Hepatocyte (in vitro differentiated cells): ENCODE measurements at regions not wholly inside any gene's neighbourhood (a gene's known extent, or its start where the extent isn't known, plus 50 kb on each side); places are given as distances from the start of the nearest gene placed in this dataset.

Source experiments
- DNase-seq: peaks from one replicate; pipeline ENCODE4 v3.0.0-alpha.2; 2016; ENCODE audit warnings: low spot score
- H2AFZ ChIP-seq: fragments of 200-600 bp; sonication (generic); 2 replicates; pipeline ENCODE4 v1.6.0; 2016; ENCODE audit warnings: antibody characterized with exemption, mild to moderate bottlenecking
- H3K27ac ChIP-seq: fragments of 200-600 bp; sonication (generic); 2 replicates; pipeline ENCODE4 v1.5.1; 2016; ENCODE audit warnings: mild to moderate bottlenecking
- H3K27me3 ChIP-seq: fragments of 200-600 bp; sonication (generic); 2 replicates; pipeline ENCODE4 v1.6.1; 2016
- H3K36me3 ChIP-seq: fragments of 200-600 bp; sonication (generic); replicated peaks from 2 replicates; pipeline ENCODE4 v1.5.1; 2016; ENCODE audit warnings: low read depth; ENCODE audit not compliant: insufficient read depth
- H3K4me1 ChIP-seq: fragments of 200-600 bp; sonication (generic); 2 replicates; pipeline ENCODE4 v1.5.1; 2016; ENCODE audit warnings: mild to moderate bottlenecking, moderate library complexity; ENCODE audit not compliant: insufficient read depth
- H3K4me2 ChIP-seq: fragments of 200-600 bp; sonication (generic); 2 replicates; pipeline ENCODE4 v1.6.0; 2016
- H3K4me3 ChIP-seq: fragments of 200-600 bp; sonication (generic); 2 replicates; pipeline ENCODE4 v1.5.1; 2016; ENCODE audit warnings: mild to moderate bottlenecking
- H3K79me2 ChIP-seq: fragments of 200-600 bp; sonication (generic); 2 replicates; pipeline ENCODE4 v1.6.0; 2017; ENCODE audit warnings: mild to moderate bottlenecking
- H3K9me2 ChIP-seq: fragments of 200-600 bp; sonication (generic); replicated peaks from 2 replicates; pipeline ENCODE4 v1.6.0; 2017; ENCODE audit warnings: mild to moderate bottlenecking; ENCODE audit not compliant: insufficient read depth
- H3K9me3 ChIP-seq: fragments of 200-600 bp; sonication (generic); 2 replicates; pipeline ENCODE4 v1.5.1; 2016; ENCODE audit warnings: low read depth, mild to moderate bottlenecking
- H4K20me1 ChIP-seq: fragments of 200-600 bp; sonication (generic); 2 replicates; pipeline ENCODE4 v1.6.0; 2016; ENCODE audit warnings: mild to moderate bottlenecking; ENCODE audit not compliant: insufficient read depth, poor library complexity, severe bottlenecking
- EZH2 ChIP-seq: fragments of 200-600 bp; sonication (generic); IDR thresholded peaks from 2 replicates; pipeline ENCODE4 v1.6.1; 2016; ENCODE audit warnings: antibody characterized with exemption, mild to moderate bottlenecking, borderline replicate concordance
- EZH2phosphoT487 ChIP-seq: fragments of 200-600 bp; sonication (generic); IDR thresholded peaks from one replicate; pipeline ENCODE4 v1.6.1; 2018; ENCODE audit warnings: antibody characterized with exemption, mild to moderate bottlenecking, low read depth, moderate library complexity; ENCODE audit not compliant: unreplicated experiment, severe bottlenecking
- WGBS: methylation state at CpG from one replicate; pipeline ENCODE4 v1.1.6; 2016; ENCODE audit warnings: low lambda C conversion rate; ENCODE audit errors: missing lambda C conversion rate; 5-methylcytosine and 5-hydroxymethylcytosine counted together
- TF ChIP-seq, protein P1 (sequence below): fragments of 200-600 bp; sonication (generic); IDR thresholded peaks from 2 replicates; pipeline ENCODE4 v1.5.1; 2016; ENCODE audit warnings: antibody characterized with exemption, mild to moderate bottlenecking; ENCODE audit not compliant: poor library complexity

GRCh38 chr5:39822020-39822419, 397.2 kb upstream of the DAB2 start:
- 100% methylated on average over 1 of the region's 1 CpG for WGBS
- Histone ChIP-seq H3K27me3 (no peaks in the 10 kb centered on the region), H3K9me3 (no peaks in the 10 kb centered on the region), H2AFZ (no peak overlapping the region), H4K20me1 (no peaks in the 10 kb centered on the region), H3K27ac (no peak overlapping the region), H3K4me2 (no peak overlapping the region), H3K79me2 (no peaks in the 10 kb centered on the region), H3K4me1 (no peaks in the 10 kb centered on the region), H3K36me3 (no peaks in the 10 kb centered on the region), H3K9me2 (no peaks in the 10 kb centered on the region), H3K4me3 (no peak overlapping the region)
- TF ChIP-seq EZH2 (no peak), EZH2phosphoT487 (no peak)
- TF ChIP-seq, protein P1, sequence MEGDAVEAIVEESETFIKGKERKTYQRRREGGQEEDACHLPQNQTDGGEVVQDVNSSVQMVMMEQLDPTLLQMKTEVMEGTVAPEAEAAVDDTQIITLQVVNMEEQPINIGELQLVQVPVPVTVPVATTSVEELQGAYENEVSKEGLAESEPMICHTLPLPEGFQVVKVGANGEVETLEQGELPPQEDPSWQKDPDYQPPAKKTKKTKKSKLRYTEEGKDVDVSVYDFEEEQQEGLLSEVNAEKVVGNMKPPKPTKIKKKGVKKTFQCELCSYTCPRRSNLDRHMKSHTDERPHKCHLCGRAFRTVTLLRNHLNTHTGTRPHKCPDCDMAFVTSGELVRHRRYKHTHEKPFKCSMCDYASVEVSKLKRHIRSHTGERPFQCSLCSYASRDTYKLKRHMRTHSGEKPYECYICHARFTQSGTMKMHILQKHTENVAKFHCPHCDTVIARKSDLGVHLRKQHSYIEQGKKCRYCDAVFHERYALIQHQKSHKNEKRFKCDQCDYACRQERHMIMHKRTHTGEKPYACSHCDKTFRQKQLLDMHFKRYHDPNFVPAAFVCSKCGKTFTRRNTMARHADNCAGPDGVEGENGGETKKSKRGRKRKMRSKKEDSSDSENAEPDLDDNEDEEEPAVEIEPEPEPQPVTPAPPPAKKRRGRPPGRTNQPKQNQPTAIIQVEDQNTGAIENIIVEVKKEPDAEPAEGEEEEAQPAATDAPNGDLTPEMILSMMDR, result no peak
- no peak for DNase-seq

GRCh38 chr5:39816866-39817265, 392.1 kb upstream of the DAB2 start:
- no peaks in the 10 kb centered on the region for H3K27me3 ChIP-seq
- H2AFZ ChIP-seq, result no peak overlapping the region
- H3K79me2 ChIP-seq, result no peaks in the 10 kb centered on the region
- H3K4me3 ChIP-seq, result no peak overlapping the region
- no peaks in the 10 kb centered on the region for H3K36me3 ChIP-seq
- H3K27ac ChIP-seq, result peak overlapping the region; percentile 40
- H4K20me1 ChIP-seq, result no peaks in the 10 kb centered on the region
- WGBS, result 45% methylated on average over 3 of the region's 3 CpGs
- TF ChIP-seq EZH2phosphoT487 (no peak), EZH2 (no peak)
- TF ChIP-seq, protein P1, result no peak
- H3K4me2 ChIP-seq, result peak overlapping the region; percentile 41
- DNase-seq, result no peak
- no peaks in the 10 kb centered on the region for H3K9me2 ChIP-seq
- H3K4me1 ChIP-seq, result peaks cover 13% of the 10 kb centered on the region
- no peaks in the 10 kb centered on the region for H3K9me3 ChIP-seq

DNA sequence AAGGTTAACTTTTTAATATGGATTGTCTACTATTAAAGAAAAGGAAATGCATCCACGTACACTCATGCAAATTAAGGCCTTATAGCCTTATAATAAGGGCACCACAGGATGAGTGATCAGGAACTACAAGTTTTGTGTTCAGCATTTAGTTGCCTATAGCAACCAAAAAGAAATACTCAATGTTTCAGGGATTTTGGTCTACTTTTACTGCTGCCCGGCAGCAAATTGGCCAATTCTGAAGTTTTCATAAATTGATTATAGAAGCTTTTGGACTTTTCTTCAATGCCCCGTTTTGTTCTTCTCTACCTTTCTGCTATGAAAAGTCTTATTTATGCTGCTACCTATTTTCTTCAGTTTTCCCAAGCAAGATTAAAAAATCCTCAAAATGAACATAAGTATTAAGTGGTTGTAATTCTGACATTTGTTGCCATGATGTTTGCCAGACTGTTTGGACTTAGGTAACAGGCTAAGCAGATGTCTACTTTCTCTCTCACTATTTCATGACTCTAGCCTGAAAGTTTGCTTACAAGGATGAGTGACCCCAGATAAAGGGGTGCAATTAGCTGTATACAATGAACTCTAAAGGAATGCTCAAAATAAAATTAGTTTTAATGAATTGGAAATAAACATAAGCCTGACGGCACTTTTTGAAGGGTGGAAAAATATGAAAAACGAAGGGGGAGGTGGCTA, 391.5 kb upstream of the DAB2 start:
- Histone ChIP-seq H2AFZ (no peak overlapping the region), H3K79me2 (no peaks in the 10 kb centered on the region), H3K9me2 (no peaks in the 10 kb centered on the region), H3K36me3 (no peaks in the 10 kb centered on the region), H3K27ac (peak overlapping the region; percentile 40), H3K27me3 (no peaks in the 10 kb centered on the region), H3K4me1 (peaks cover 13% of the 10 kb centered on the region), H4K20me1 (no peaks in the 10 kb centered on the region), H3K4me2 (peak overlapping the region; percentile 41), H3K9me3 (no peaks in the 10 kb centered on the region), H3K4me3 (no peak overlapping the region)
- TF ChIP-seq EZH2phosphoT487 (no peak), EZH2 (no peak)
- TF ChIP-seq, protein P1, result no peak
- 54% methylated on average over 5 of the region's 5 CpGs for WGBS
- no peak for DNase-seq
